Suprapubic skin (tissue), 3 donors: ENCODE measurements at regions not wholly inside any gene's neighbourhood (a gene's known extent, or its start where the extent isn't known, plus 50 kb on each side); places are given as distances from the start of the nearest gene placed in this dataset.

Experiments used
- CTCF ChIP-seq, 2 donors: fragments of 200-600 bp in 1 of 2; fragments of 450-650 bp in 1 of 2; sonication (generic) in 1 of 2; IDR thresholded peaks; one replicate each; pipeline ENCODE4 v1.5.1; 2016 to 2019; ENCODE audit warnings: antibody characterized with exemption in 2 of 2, mild to moderate bottlenecking in 1 of 2, moderate library complexity in 1 of 2
- POLR2A ChIP-seq, 2 donors: fragments of 450-650 bp; IDR thresholded peaks; one replicate each; pipeline ENCODE4 v1.6.1; 2017; ENCODE audit warnings: antibody characterized with exemption in 2 of 2, mild to moderate bottlenecking in 2 of 2, moderate library complexity in 2 of 2

GRCh38 chr14:26056036-26056616 lies 541.7 kb downstream of the NOVA1 start:
- TF ChIP-seq CTCF (IDR thresholded peaks at IDR 0.05), result no peak
- no peak for TF ChIP-seq POLR2A (IDR thresholded peaks at IDR 0.05)
